ENCODE measurements at regions not wholly inside any gene's neighbourhood (a gene's known extent, or its start where the extent isn't known, plus 50 kb on each side); places are given as distances from the start of the nearest gene placed in this dataset.

GRCh38 chr6:81861281-81861680 lies 108.8 kb upstream of the TENT5A start:
- Histone ChIP-seq H4K20me1 (ENCODE audit: insufficient read depth, low read length) (no peaks in the 10 kb centered on the region), H2AFZ (ENCODE audit: low read depth, low read length) (no peak overlapping the region; the same call in 1 of the 2 replicates), H3K27me3 (ENCODE audit: insufficient read depth, low read length, poor library complexity) (no peaks in the 10 kb centered on the region), H3K4me3 (ENCODE audit: low read depth in 1 of 2, low read length in 2 of 2) (no peak overlapping the region), H3K9ac (ENCODE audit: low read depth, low read length) (no peak overlapping the region), H3K27ac (ENCODE audit: low read length) (no peak overlapping the region), H3K4me1 (ENCODE audit: insufficient read depth, low read length) (no peaks in the 10 kb centered on the region), H3K36me3 (ENCODE audit: insufficient read depth, low read length) (no peaks in the 10 kb centered on the region), H3K9me3 (ENCODE audit: insufficient read depth, low read length, severe bottlenecking) (no peaks in the 10 kb centered on the region), H3K4me2 (ENCODE audit: insufficient read depth, low read length) (no peak overlapping the region), H3K79me2 (ENCODE audit: insufficient read depth, low read length) (no peaks in the 10 kb centered on the region)
- TF ChIP-seq CTCF (IDR thresholded peaks at IDR 0.05; ENCODE audit: borderline replicate concordance, extremely low read depth, low read length, poor library complexity, severe bottlenecking): no peak
- no peak for TF ChIP-seq EZH2 (IDR thresholded peaks at IDR 0.05; ENCODE audit: borderline replicate concordance, low read depth, low read length, severe bottlenecking)
- ATAC-seq (ENCODE audit: insufficient read depth, low read depth) (no peak), DNase-seq (no peak)

DNA sequence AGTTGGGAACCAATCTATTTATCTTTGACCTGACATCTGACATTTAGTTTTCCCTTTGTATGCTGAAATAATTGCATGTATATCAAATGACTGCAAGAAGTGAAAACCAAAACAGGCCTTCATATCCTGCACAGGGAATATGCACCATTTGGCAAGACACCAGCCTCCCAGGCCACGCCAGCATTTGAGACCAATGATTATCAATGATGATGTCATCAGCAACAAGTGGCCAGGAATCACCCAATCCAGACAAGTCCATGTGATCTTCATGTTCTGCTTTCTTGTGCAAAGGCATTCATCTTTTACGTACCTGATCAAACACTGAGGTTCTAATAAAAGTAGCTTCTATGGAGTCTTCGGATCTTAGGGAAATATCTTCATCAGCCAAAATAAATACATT lies 107.4 kb upstream of the TENT5A start:
- Histone ChIP-seq H3K27me3 (ENCODE audit: insufficient read depth, low read length, poor library complexity) (no peaks in the 10 kb centered on the region), H3K36me3 (ENCODE audit: insufficient read depth, low read length) (no peaks in the 10 kb centered on the region), H4K20me1 (ENCODE audit: insufficient read depth, low read length) (no peaks in the 10 kb centered on the region), H3K9ac (ENCODE audit: low read depth, low read length) (no peak overlapping the region), H3K4me3 (ENCODE audit: low read depth in 1 of 2, low read length in 2 of 2) (no peak overlapping the region), H3K79me2 (ENCODE audit: insufficient read depth, low read length) (no peaks in the 10 kb centered on the region), H2AFZ (ENCODE audit: low read depth, low read length) (no peak overlapping the region), H3K27ac (ENCODE audit: low read length) (no peak overlapping the region), H3K4me1 (ENCODE audit: insufficient read depth, low read length) (no peaks in the 10 kb centered on the region), H3K4me2 (ENCODE audit: insufficient read depth, low read length) (no peak overlapping the region), H3K9me3 (ENCODE audit: insufficient read depth, low read length, severe bottlenecking) (no peaks in the 10 kb centered on the region)
- DNase-seq (no peak), ATAC-seq (ENCODE audit: insufficient read depth, low read depth) (no peak)
- TF ChIP-seq CTCF (IDR thresholded peaks at IDR 0.05; ENCODE audit: borderline replicate concordance, extremely low read depth, low read length, poor library complexity, severe bottlenecking): no peak

DNA sequence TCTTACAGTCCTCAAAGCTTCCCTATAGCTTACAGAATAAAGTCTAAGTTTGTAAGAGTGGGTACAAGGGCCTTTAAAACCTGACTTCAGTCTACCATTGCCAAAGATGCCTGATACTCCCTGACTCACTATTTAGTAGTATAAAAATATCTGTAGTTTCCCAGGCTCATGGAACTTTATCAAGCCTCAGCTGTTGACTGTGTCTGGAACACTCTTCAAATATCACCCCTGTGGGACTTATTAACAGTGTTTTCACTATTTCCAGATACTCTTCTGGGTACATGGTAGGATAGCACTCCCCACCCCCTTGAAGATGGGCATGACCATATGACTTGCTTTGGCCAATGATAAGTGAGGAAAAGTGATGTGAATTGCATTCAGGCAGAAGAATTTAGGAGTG lies 105.3 kb upstream of the TENT5A start:
- H2AFZ ChIP-seq (ENCODE audit: low read depth, low read length): no peak overlapping the region
- ATAC-seq (ENCODE audit: insufficient read depth, low read depth): no peak
- no peak overlapping the region for H3K9ac ChIP-seq (ENCODE audit: low read depth, low read length)
- no peaks in the 10 kb centered on the region for H3K79me2 ChIP-seq (ENCODE audit: insufficient read depth, low read length)
- no peak overlapping the region for H3K4me3 ChIP-seq (ENCODE audit: low read depth in 1 of 2, low read length in 2 of 2)
- H3K9me3 ChIP-seq (ENCODE audit: insufficient read depth, low read length, severe bottlenecking): no peaks in the 10 kb centered on the region
- H3K4me2 ChIP-seq (ENCODE audit: insufficient read depth, low read length): no peak overlapping the region
- no peak for TF ChIP-seq EZH2 (IDR thresholded peaks at IDR 0.05; ENCODE audit: borderline replicate concordance, low read depth, low read length, severe bottlenecking)
- no peak for TF ChIP-seq CTCF (IDR thresholded peaks at IDR 0.05; ENCODE audit: borderline replicate concordance, extremely low read depth, low read length, poor library complexity, severe bottlenecking)
- no peaks in the 10 kb centered on the region for H4K20me1 ChIP-seq (ENCODE audit: insufficient read depth, low read length)
- H3K27ac ChIP-seq (ENCODE audit: low read length): no peak overlapping the region
- no peaks in the 10 kb centered on the region for H3K36me3 ChIP-seq (ENCODE audit: insufficient read depth, low read length)
- no peak for DNase-seq
- H3K4me1 ChIP-seq (ENCODE audit: insufficient read depth, low read length): no peaks in the 10 kb centered on the region
- no peaks in the 10 kb centered on the region for H3K27me3 ChIP-seq (ENCODE audit: insufficient read depth, low read length, poor library complexity)

DNA sequence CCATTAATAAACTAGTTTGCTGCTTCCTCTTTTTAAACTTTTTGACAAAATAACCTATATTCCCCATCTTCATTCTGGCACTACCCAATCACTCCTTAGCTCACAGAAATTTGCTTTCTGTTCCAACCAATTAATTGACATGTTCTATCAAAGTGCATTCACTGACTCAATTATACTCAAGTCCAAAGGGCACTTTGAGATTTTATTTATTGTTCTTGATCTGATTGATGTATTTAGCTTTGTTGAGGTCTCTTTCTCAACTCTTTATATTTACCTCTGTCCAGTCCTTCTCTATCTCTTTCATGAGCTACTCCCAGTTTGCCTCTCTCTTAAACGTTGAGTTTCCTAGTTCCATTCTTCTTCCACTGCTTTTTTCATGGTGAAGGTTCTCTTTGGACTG lies 104.4 kb upstream of the TENT5A start:
- ATAC-seq (ENCODE audit: insufficient read depth, low read depth): no peak
- Histone ChIP-seq H3K4me3 (ENCODE audit: low read depth in 1 of 2, low read length in 2 of 2) (no peak overlapping the region), H3K4me2 (ENCODE audit: insufficient read depth, low read length) (no peak overlapping the region), H3K4me1 (ENCODE audit: insufficient read depth, low read length) (no peaks in the 10 kb centered on the region), H3K79me2 (ENCODE audit: insufficient read depth, low read length) (no peaks in the 10 kb centered on the region), H3K9me3 (ENCODE audit: insufficient read depth, low read length, severe bottlenecking) (no peaks in the 10 kb centered on the region), H3K27ac (ENCODE audit: low read length) (no peak overlapping the region), H2AFZ (ENCODE audit: low read depth, low read length) (no peak overlapping the region), H4K20me1 (ENCODE audit: insufficient read depth, low read length) (no peaks in the 10 kb centered on the region), H3K36me3 (ENCODE audit: insufficient read depth, low read length) (no peaks in the 10 kb centered on the region), H3K27me3 (ENCODE audit: insufficient read depth, low read length, poor library complexity) (no peaks in the 10 kb centered on the region), H3K9ac (ENCODE audit: low read depth, low read length) (no peak overlapping the region)
- no peak for TF ChIP-seq EZH2 (IDR thresholded peaks at IDR 0.05; ENCODE audit: borderline replicate concordance, low read depth, low read length, severe bottlenecking)
- no peak for TF ChIP-seq CTCF (IDR thresholded peaks at IDR 0.05; ENCODE audit: borderline replicate concordance, extremely low read depth, low read length, poor library complexity, severe bottlenecking)
- no peak for DNase-seq

All from DND-41 (cell line).